MM.1S (cell line): ENCODE measurements at regions not wholly inside any gene's neighbourhood (a gene's known extent, or its start where the extent isn't known, plus 50 kb on each side); places are given as distances from the start of the nearest gene placed in this dataset.

ENCODE experiments used
- CTCF ChIP-seq: fragments of 300-600 bp; sonication (generic); IDR thresholded peaks from 2 replicates; pipeline ENCODE4 v1.5.1; 2016; ENCODE audit warnings: antibody characterized with exemption, low read length, mixed read lengths
- EZH2 ChIP-seq: fragments of 300-600 bp; sonication (generic); optimal IDR thresholded peaks from 2 replicates; pipeline ENCODE3; 2017; ENCODE audit warnings: low read depth, mild to moderate bottlenecking, antibody characterized with exemption, low read length, mixed read lengths
- EZH2phosphoT487 ChIP-seq: fragments of 300-600 bp; sonication (generic); IDR thresholded peaks from 2 replicates; pipeline ENCODE4 v1.6.1; 2018; ENCODE audit warnings: antibody characterized with exemption, low read length

- TF ChIP-seq EZH2 (no peak), CTCF (no peak), EZH2phosphoT487 (no peak)
These were observed 181.6 kb downstream of the MID1IP1 start for GRCh38 chrX:38982843-38983242.
